ENCODE measurements at regions not wholly inside any gene's neighbourhood (a gene's known extent, or its start where the extent isn't known, plus 50 kb on each side); places are given as distances from the start of the nearest gene placed in this dataset.

GRCh38 chr12:86826051-86826450 is 569.9 kb upstream of the MGAT4C start:
- Histone ChIP-seq H3K9ac (ENCODE audit: low read length in 2 of 2) (no peak overlapping the region), H3K4me1 (ENCODE audit: control insufficient read depth, insufficient read depth, low read length) (no peaks in the 10 kb centered on the region), H3K27me3 (ENCODE audit: control insufficient read depth in 1 of 2, insufficient read depth in 2 of 2, low read length in 2 of 2) (no peaks in the 10 kb centered on the region), H3K27ac (ENCODE audit: low read length) (no peak overlapping the region), H3K4me3 (ENCODE audit: low read length in 2 of 2) (no peak overlapping the region), H3K9me3 (ENCODE audit: control insufficient read depth in 2 of 2, low read length in 2 of 2) (no peaks in the 10 kb centered on the region), H3K36me3 (ENCODE audit: control insufficient read depth in 2 of 2, insufficient read depth in 2 of 2, low read length in 2 of 2) (no peaks in the 10 kb centered on the region)

- H3K4me3 ChIP-seq (ENCODE audit: low read length in 2 of 2) = no peak overlapping the region
- H3K9me3 ChIP-seq (ENCODE audit: control insufficient read depth in 2 of 2, low read length in 2 of 2) = no peaks in the 10 kb centered on the region
- no peak overlapping the region for H3K27ac ChIP-seq (ENCODE audit: low read length)
- H3K27me3 ChIP-seq (ENCODE audit: control insufficient read depth in 1 of 2, insufficient read depth in 2 of 2, low read length in 2 of 2) = no peaks in the 10 kb centered on the region
- no peak overlapping the region for H3K9ac ChIP-seq (ENCODE audit: low read length in 2 of 2)
- no peaks in the 10 kb centered on the region for H3K4me1 ChIP-seq (ENCODE audit: control insufficient read depth, insufficient read depth, low read length)
- H3K36me3 ChIP-seq (ENCODE audit: control insufficient read depth in 2 of 2, insufficient read depth in 2 of 2, low read length in 2 of 2) = no peaks in the 10 kb centered on the region
Measured at GRCh38 chr12:86801439-86801838, 545.2 kb upstream of the MGAT4C start.

- H3K4me3 ChIP-seq (ENCODE audit: low read length in 2 of 2) = no peak overlapping the region
- no peaks in the 10 kb centered on the region for H3K36me3 ChIP-seq (ENCODE audit: control insufficient read depth in 2 of 2, insufficient read depth in 2 of 2, low read length in 2 of 2)
- H3K4me1 ChIP-seq (ENCODE audit: control insufficient read depth, insufficient read depth, low read length) = no peaks in the 10 kb centered on the region
- H3K27ac ChIP-seq (ENCODE audit: low read length) = no peak overlapping the region
- no peak overlapping the region for H3K9ac ChIP-seq (ENCODE audit: low read length in 2 of 2)
- no peaks in the 10 kb centered on the region for H3K27me3 ChIP-seq (ENCODE audit: control insufficient read depth in 1 of 2, insufficient read depth in 2 of 2, low read length in 2 of 2)
- no peaks in the 10 kb centered on the region for H3K9me3 ChIP-seq (ENCODE audit: control insufficient read depth in 2 of 2, low read length in 2 of 2)
Measured at GRCh38 chr12:86799616-86800015, 543.4 kb upstream of the MGAT4C start.

GRCh38 chr12:86796550-86796949 is 540.4 kb upstream of the MGAT4C start:
- Histone ChIP-seq H3K27ac (ENCODE audit: low read length) (no peak overlapping the region), H3K4me3 (ENCODE audit: low read length in 2 of 2) (no peak overlapping the region), H3K36me3 (ENCODE audit: control insufficient read depth in 2 of 2, insufficient read depth in 2 of 2, low read length in 2 of 2) (no peaks in the 10 kb centered on the region), H3K4me1 (ENCODE audit: control insufficient read depth, insufficient read depth, low read length) (no peaks in the 10 kb centered on the region), H3K9ac (ENCODE audit: low read length in 2 of 2) (no peak overlapping the region), H3K9me3 (ENCODE audit: control insufficient read depth in 2 of 2, low read length in 2 of 2) (no peaks in the 10 kb centered on the region), H3K27me3 (ENCODE audit: control insufficient read depth in 1 of 2, insufficient read depth in 2 of 2, low read length in 2 of 2) (no peaks in the 10 kb centered on the region)

GRCh38 chr12:86788661-86789060 is 532.5 kb upstream of the MGAT4C start:
- Histone ChIP-seq H3K4me3 (ENCODE audit: low read length in 2 of 2) (no peak overlapping the region), H3K27ac (ENCODE audit: low read length) (no peak overlapping the region), H3K9me3 (ENCODE audit: control insufficient read depth in 2 of 2, low read length in 2 of 2) (no peaks in the 10 kb centered on the region), H3K9ac (ENCODE audit: low read length in 2 of 2) (no peak overlapping the region), H3K36me3 (ENCODE audit: control insufficient read depth in 2 of 2, insufficient read depth in 2 of 2, low read length in 2 of 2) (no peaks in the 10 kb centered on the region), H3K27me3 (ENCODE audit: control insufficient read depth in 1 of 2, insufficient read depth in 2 of 2, low read length in 2 of 2) (no peaks in the 10 kb centered on the region), H3K4me1 (ENCODE audit: control insufficient read depth, insufficient read depth, low read length) (no peaks in the 10 kb centered on the region)

GRCh38 chr12:86787419-86787818 is 531.2 kb upstream of the MGAT4C start:
- no peak overlapping the region for H3K27ac ChIP-seq (ENCODE audit: low read length)
- no peak overlapping the region for H3K4me3 ChIP-seq (ENCODE audit: low read length in 2 of 2)
- H3K4me1 ChIP-seq (ENCODE audit: control insufficient read depth, insufficient read depth, low read length) = no peaks in the 10 kb centered on the region
- no peaks in the 10 kb centered on the region for H3K27me3 ChIP-seq (ENCODE audit: control insufficient read depth in 1 of 2, insufficient read depth in 2 of 2, low read length in 2 of 2)
- no peaks in the 10 kb centered on the region for H3K36me3 ChIP-seq (ENCODE audit: control insufficient read depth in 2 of 2, insufficient read depth in 2 of 2, low read length in 2 of 2)
- no peak overlapping the region for H3K9ac ChIP-seq (ENCODE audit: low read length in 2 of 2)
- no peaks in the 10 kb centered on the region for H3K9me3 ChIP-seq (ENCODE audit: control insufficient read depth in 2 of 2, low read length in 2 of 2)

GRCh38 chr12:86777325-86777724 is 521.1 kb upstream of the MGAT4C start:
- Histone ChIP-seq H3K4me3 (ENCODE audit: low read length in 2 of 2) (no peak overlapping the region), H3K4me1 (ENCODE audit: control insufficient read depth, insufficient read depth, low read length) (no peaks in the 10 kb centered on the region), H3K9ac (ENCODE audit: low read length in 2 of 2) (no peak overlapping the region), H3K9me3 (ENCODE audit: control insufficient read depth in 2 of 2, low read length in 2 of 2) (no peaks in the 10 kb centered on the region), H3K27ac (ENCODE audit: low read length) (no peak overlapping the region), H3K36me3 (ENCODE audit: control insufficient read depth in 2 of 2, insufficient read depth in 2 of 2, low read length in 2 of 2) (no peaks in the 10 kb centered on the region), H3K27me3 (ENCODE audit: control insufficient read depth in 1 of 2, insufficient read depth in 2 of 2, low read length in 2 of 2) (no peaks in the 10 kb centered on the region)

GRCh38 chr12:86774841-86775388 is 518.7 kb upstream of the MGAT4C start:
- Histone ChIP-seq H3K36me3 (ENCODE audit: control insufficient read depth in 2 of 2, insufficient read depth in 2 of 2, low read length in 2 of 2) (no peaks in the 10 kb centered on the region), H3K9ac (ENCODE audit: low read length in 2 of 2) (no peak overlapping the region), H3K4me1 (ENCODE audit: control insufficient read depth, insufficient read depth, low read length) (no peaks in the 10 kb centered on the region), H3K27ac (ENCODE audit: low read length) (no peak overlapping the region), H3K27me3 (ENCODE audit: control insufficient read depth in 1 of 2, insufficient read depth in 2 of 2, low read length in 2 of 2) (no peaks in the 10 kb centered on the region), H3K4me3 (ENCODE audit: low read length in 2 of 2) (no peak overlapping the region), H3K9me3 (ENCODE audit: control insufficient read depth in 2 of 2, low read length in 2 of 2) (no peaks in the 10 kb centered on the region)

GRCh38 chr12:86772696-86773095 is 516.5 kb upstream of the MGAT4C start:
- Histone ChIP-seq H3K27ac (ENCODE audit: low read length) (no peak overlapping the region), H3K9ac (ENCODE audit: low read length in 2 of 2) (no peak overlapping the region), H3K4me1 (ENCODE audit: control insufficient read depth, insufficient read depth, low read length) (no peaks in the 10 kb centered on the region), H3K9me3 (ENCODE audit: control insufficient read depth in 2 of 2, low read length in 2 of 2) (no peaks in the 10 kb centered on the region), H3K27me3 (ENCODE audit: control insufficient read depth in 1 of 2, insufficient read depth in 2 of 2, low read length in 2 of 2) (no peaks in the 10 kb centered on the region), H3K36me3 (ENCODE audit: control insufficient read depth in 2 of 2, insufficient read depth in 2 of 2, low read length in 2 of 2) (no peaks in the 10 kb centered on the region), H3K4me3 (ENCODE audit: low read length in 2 of 2) (no peak overlapping the region)

GRCh38 chr12:86770871-86771270 is 514.7 kb upstream of the MGAT4C start:
- no peak overlapping the region for H3K4me3 ChIP-seq (ENCODE audit: low read length in 2 of 2)
- H3K27ac ChIP-seq (ENCODE audit: low read length) = no peak overlapping the region
- no peaks in the 10 kb centered on the region for H3K36me3 ChIP-seq (ENCODE audit: control insufficient read depth in 2 of 2, insufficient read depth in 2 of 2, low read length in 2 of 2)
- H3K4me1 ChIP-seq (ENCODE audit: control insufficient read depth, insufficient read depth, low read length) = no peaks in the 10 kb centered on the region
- H3K9me3 ChIP-seq (ENCODE audit: control insufficient read depth in 2 of 2, low read length in 2 of 2) = no peaks in the 10 kb centered on the region
- H3K27me3 ChIP-seq (ENCODE audit: control insufficient read depth in 1 of 2, insufficient read depth in 2 of 2, low read length in 2 of 2) = no peaks in the 10 kb centered on the region
- H3K9ac ChIP-seq (ENCODE audit: low read length in 2 of 2) = no peak overlapping the region

- H3K4me3 ChIP-seq (ENCODE audit: low read length in 2 of 2) = no peak overlapping the region
- no peaks in the 10 kb centered on the region for H3K4me1 ChIP-seq (ENCODE audit: control insufficient read depth, insufficient read depth, low read length)
- H3K36me3 ChIP-seq (ENCODE audit: control insufficient read depth in 2 of 2, insufficient read depth in 2 of 2, low read length in 2 of 2) = no peaks in the 10 kb centered on the region
- no peaks in the 10 kb centered on the region for H3K9me3 ChIP-seq (ENCODE audit: control insufficient read depth in 2 of 2, low read length in 2 of 2)
- H3K27ac ChIP-seq (ENCODE audit: low read length) = no peak overlapping the region
- no peak overlapping the region for H3K9ac ChIP-seq (ENCODE audit: low read length in 2 of 2)
- no peaks in the 10 kb centered on the region for H3K27me3 ChIP-seq (ENCODE audit: control insufficient read depth in 1 of 2, insufficient read depth in 2 of 2, low read length in 2 of 2)
Measured at GRCh38 chr12:86748894-86749293, 492.7 kb upstream of the MGAT4C start.

Measured in stomach smooth muscle (tissue), 2 donors.